Psoas muscle (tissue), 7 donors: ENCODE measurements at regions not wholly inside any gene's neighbourhood (a gene's known extent, or its start where the extent isn't known, plus 50 kb on each side); places are given as distances from the start of the nearest gene placed in this dataset.

Source experiments
- ATAC-seq, 4 donors: fragments of 200-7000 bp; cut with Tn5 transposase; one replicate each; pipeline ENCODE4 v1.9.1; 2020; ENCODE audit warnings: moderate library complexity in 3 of 4, mild to moderate bottlenecking in 2 of 4
- DNase-seq, 2 donors: peaks; one replicate each; pipeline ENCODE4 v3.0.0-alpha.2; 2020
- H3K27ac ChIP-seq: fragments of 200-600 bp; one replicate; pipeline ENCODE4 v1.8.0; 2022
- H3K27me3 ChIP-seq, 3 donors: fragments of 200-600 bp in 1 of 3; one replicate each; pipeline versions ENCODE4 v1.6.1 to v1.8.0; 2013 to 2022; ENCODE audit warnings: low read length in 2 of 3, mild to moderate bottlenecking in 2 of 3, moderate library complexity in 1 of 3; ENCODE audit not compliant: insufficient read depth in 3 of 3
- H3K36me3 ChIP-seq, 2 donors: fragments of 200-600 bp in 1 of 2; one replicate each; pipeline versions ENCODE4 v1.6.1 to v1.8.0; 2013 to 2022; ENCODE audit warnings: low read depth in 1 of 2, mild to moderate bottlenecking in 1 of 2, moderate library complexity in 1 of 2; ENCODE audit not compliant: insufficient read depth in 1 of 2
- H3K4me1 ChIP-seq: fragments of 200-600 bp; one replicate; pipeline ENCODE4 v1.8.0; 2022
- H3K4me3 ChIP-seq: fragments of 200-600 bp; one replicate; pipeline ENCODE4 v1.8.0; 2022; ENCODE audit warnings: mild to moderate bottlenecking
- H3K9me3 ChIP-seq: fragments of 200-600 bp; one replicate; pipeline ENCODE4 v1.8.0; 2022
- WGBS, 3 donors: extraction: QIAGEN DNeasy Blood & Tissue Kit; methylation state at CpG; one replicate each; pipeline versions ENCODE4 v1.1.6 to v1.1.7; 2013; 5-methylcytosine and 5-hydroxymethylcytosine counted together
- intact Hi-C, 2 donors: fragments of 100-400 bp; cut with DNase I; formaldehyde crosslinking; loops; one replicate each; pipeline versions ENCODE4 v1.11.0 to v1.14.2; 2022
- TF ChIP-seq, protein P1 (sequence below): fragments of 200-600 bp; IDR thresholded peaks from one replicate; pipeline ENCODE4 v1.8.0; 2022; ENCODE audit warnings: antibody characterized with exemption
- donor health status: healthy with polysubstance abuse.
- donor health status: DM: no; HTN: no; CAD: no; lungs with moderate emphysema.
- donor health status: Bipolar disorder and iron deficiency.
- donor health status: healthy.
- donor health status: DM: yes; HTN: yes; CAD: no.
- donor health status: DM: no; HTN: no; CAD: no.
- donor health status: DM: yes; HTN: yes; CAD: no.

- Histone ChIP-seq H3K4me3 (no peak overlapping the region), H3K4me1 (no peaks in the 10 kb centered on the region), H3K36me3 (no peaks in the 10 kb centered on the region), H3K27ac (no peak overlapping the region), H3K27me3 (no peaks in the 10 kb centered on the region), H3K9me3 (no peaks in the 10 kb centered on the region)
- TF ChIP-seq, protein P1, sequence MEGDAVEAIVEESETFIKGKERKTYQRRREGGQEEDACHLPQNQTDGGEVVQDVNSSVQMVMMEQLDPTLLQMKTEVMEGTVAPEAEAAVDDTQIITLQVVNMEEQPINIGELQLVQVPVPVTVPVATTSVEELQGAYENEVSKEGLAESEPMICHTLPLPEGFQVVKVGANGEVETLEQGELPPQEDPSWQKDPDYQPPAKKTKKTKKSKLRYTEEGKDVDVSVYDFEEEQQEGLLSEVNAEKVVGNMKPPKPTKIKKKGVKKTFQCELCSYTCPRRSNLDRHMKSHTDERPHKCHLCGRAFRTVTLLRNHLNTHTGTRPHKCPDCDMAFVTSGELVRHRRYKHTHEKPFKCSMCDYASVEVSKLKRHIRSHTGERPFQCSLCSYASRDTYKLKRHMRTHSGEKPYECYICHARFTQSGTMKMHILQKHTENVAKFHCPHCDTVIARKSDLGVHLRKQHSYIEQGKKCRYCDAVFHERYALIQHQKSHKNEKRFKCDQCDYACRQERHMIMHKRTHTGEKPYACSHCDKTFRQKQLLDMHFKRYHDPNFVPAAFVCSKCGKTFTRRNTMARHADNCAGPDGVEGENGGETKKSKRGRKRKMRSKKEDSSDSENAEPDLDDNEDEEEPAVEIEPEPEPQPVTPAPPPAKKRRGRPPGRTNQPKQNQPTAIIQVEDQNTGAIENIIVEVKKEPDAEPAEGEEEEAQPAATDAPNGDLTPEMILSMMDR: no peak
- DNase-seq (no peak), ATAC-seq (no peak)
- intact Hi-C loops: no loop called here
- WGBS, 3 donors: 24 to 38% (median 28%) methylated on average over 1 of the region's 1 CpG
Measured at GRCh38 chr12:97005174-97005573, 98.1 kb downstream of the NEDD1 start.

DNA sequence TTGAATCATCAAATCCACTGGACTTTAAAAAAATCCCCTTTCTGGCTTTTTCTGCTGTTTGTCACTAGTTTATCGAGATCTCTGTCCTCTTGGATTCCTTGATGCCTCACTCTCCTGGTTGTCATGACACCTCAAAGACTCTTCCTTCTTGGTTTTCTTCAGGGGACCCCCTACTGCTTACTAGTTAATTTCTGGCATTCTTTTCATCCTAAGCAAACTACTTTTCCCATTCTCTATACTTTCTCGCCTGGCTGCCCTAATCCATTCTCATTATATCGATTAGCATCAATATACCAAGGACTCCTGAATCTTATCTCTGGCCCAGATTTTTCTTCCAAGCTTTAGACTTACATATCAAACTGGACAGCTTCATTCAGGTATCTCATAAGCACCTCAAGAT is 98.6 kb downstream of the NEDD1 start:
- DNase-seq (no peak), ATAC-seq (no peak)
- WGBS, 3 donors: 88 to 91% (median 90%) methylated on average over 3 of the region's 3 CpGs
- Histone ChIP-seq H3K27me3 (no peaks in the 10 kb centered on the region), H3K36me3 (no peaks in the 10 kb centered on the region), H3K4me1 (no peaks in the 10 kb centered on the region), H3K9me3 (no peaks in the 10 kb centered on the region), H3K4me3 (no peak overlapping the region), H3K27ac (no peak overlapping the region)
- TF ChIP-seq, protein P1: no peak
- intact Hi-C loops: no loop called here

GRCh38 chr12:97006585-97006984 is 99.5 kb downstream of the NEDD1 start:
- H3K4me3 ChIP-seq: no peak overlapping the region
- ATAC-seq (no peak), DNase-seq (no peak)
- no peaks in the 10 kb centered on the region for H3K4me1 ChIP-seq
- whole genome bisulfite sequencing, 3 donors: 84 to 99% (median 87%) methylated on average over 2 of the region's 2 CpGs
- no peaks in the 10 kb centered on the region for H3K27me3 ChIP-seq
- no peaks in the 10 kb centered on the region for H3K9me3 ChIP-seq
- TF ChIP-seq, protein P1: no peak
- intact Hi-C loops: no loop called here
- H3K27ac ChIP-seq: no peak overlapping the region
- H3K36me3 ChIP-seq: no peaks in the 10 kb centered on the region

DNA sequence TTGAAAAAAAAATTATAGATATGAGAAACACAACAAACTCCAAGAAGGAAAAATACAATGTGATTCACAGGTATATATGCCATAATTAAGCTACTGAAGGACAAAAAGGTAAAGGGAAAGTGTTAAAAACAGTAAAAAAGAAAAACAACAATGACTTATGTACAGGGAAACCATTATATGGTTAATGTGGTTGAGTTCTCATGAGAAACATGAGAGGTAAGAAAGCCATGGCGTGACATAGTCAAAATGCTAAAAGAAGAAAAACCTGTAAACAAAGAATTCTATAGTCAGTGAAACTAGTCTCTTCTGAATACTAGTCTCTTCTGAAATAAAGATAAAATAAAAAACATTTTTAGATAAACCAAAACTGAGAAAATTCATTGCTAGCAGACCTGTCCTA is 109.1 kb downstream of the NEDD1 start:
- TF ChIP-seq, protein P1: no peak

GRCh38 chr12:97017213-97017612 is 110.2 kb downstream of the NEDD1 start:
- no peak overlapping the region for H3K27ac ChIP-seq
- 76 to 77% (median 76%) methylated on average over 3 of the region's 3 CpGs for WGBS, 3 donors
- H3K4me1 ChIP-seq: no peaks in the 10 kb centered on the region
- H3K4me3 ChIP-seq: no peak overlapping the region
- TF ChIP-seq, protein P1: no peak
- DNase-seq (no peak), ATAC-seq (no peak)
- no peaks in the 10 kb centered on the region for H3K36me3 ChIP-seq
- H3K27me3 ChIP-seq: no peaks in the 10 kb centered on the region
- intact Hi-C loops: no loop called here
- peaks cover 3% of the 10 kb centered on the region for H3K9me3 ChIP-seq

More for the DNA sequence above, 109.1 kb downstream of the NEDD1 start:
- Histone ChIP-seq H3K27me3 (no peaks in the 10 kb centered on the region), H3K36me3 (no peaks in the 10 kb centered on the region), H3K9me3 (peaks cover 3% of the 10 kb centered on the region), H3K4me3 (no peak overlapping the region), H3K4me1 (no peaks in the 10 kb centered on the region), H3K27ac (no peak overlapping the region)
- 69 to 89% (median 88%) methylated on average over 1 of the region's 1 CpG for WGBS, 3 donors
- ATAC-seq (no peak), DNase-seq (no peak)
- intact Hi-C loops: no loop called here
